ENCODE measurements at regions not wholly inside any gene's neighbourhood (a gene's known extent, or its start where the extent isn't known, plus 50 kb on each side); places are given as distances from the start of the nearest gene placed in this dataset.

GRCh38 chr20:11438412-11438811 is 479.3 kb upstream of the BTBD3 start:
- no peak overlapping the region for H3K4me3 ChIP-seq (ENCODE audit: low read depth, low read length)
- H3K27me3 ChIP-seq (ENCODE audit: control insufficient read depth, insufficient read depth, low read length), result no peaks in the 10 kb centered on the region
- no peak for TF ChIP-seq CTCF (IDR thresholded peaks at IDR 0.05; ENCODE audit: insufficient read depth, low read length, poor library complexity, severe bottlenecking)
- no peak for DNase-seq (ENCODE audit: low read depth)
- H3K36me3 ChIP-seq (ENCODE audit: control insufficient read depth, insufficient read depth, low read length), result no peaks in the 10 kb centered on the region

GRCh38 chr20:11443382-11444119 is 474.1 kb upstream of the BTBD3 start:
- DNase-seq (ENCODE audit: low read depth), result no peak
- no peaks in the 10 kb centered on the region for H3K27me3 ChIP-seq (ENCODE audit: control insufficient read depth, insufficient read depth, low read length)
- no peaks in the 10 kb centered on the region for H3K36me3 ChIP-seq (ENCODE audit: control insufficient read depth, insufficient read depth, low read length)
- no peak for TF ChIP-seq CTCF (IDR thresholded peaks at IDR 0.05; ENCODE audit: insufficient read depth, low read length, poor library complexity, severe bottlenecking)
- H3K4me3 ChIP-seq (ENCODE audit: low read depth, low read length), result no peak overlapping the region

DNA sequence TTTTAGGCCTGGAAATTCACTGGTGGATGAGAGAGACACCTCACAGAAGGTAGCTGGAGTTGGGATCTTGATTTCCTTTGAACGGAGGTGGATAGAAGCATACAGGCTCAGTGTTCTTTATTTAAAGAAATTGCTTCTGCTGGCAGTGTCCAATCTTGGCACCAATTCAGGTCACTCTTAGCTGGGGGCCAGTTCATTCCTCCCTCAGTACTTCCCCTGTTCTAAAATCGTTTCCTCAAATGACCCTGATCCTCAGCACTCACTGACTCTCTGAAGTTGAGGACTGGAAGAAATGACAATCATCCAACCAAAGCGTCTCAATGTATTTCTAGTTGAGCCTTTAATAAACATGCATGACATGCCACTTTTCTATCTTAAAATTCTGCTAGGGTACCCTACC is 472.5 kb upstream of the BTBD3 start:
- DNase-seq (ENCODE audit: low read depth), result no peak
- Histone ChIP-seq H3K27me3 (ENCODE audit: control insufficient read depth, insufficient read depth, low read length) (no peaks in the 10 kb centered on the region), H3K36me3 (ENCODE audit: control insufficient read depth, insufficient read depth, low read length) (no peaks in the 10 kb centered on the region), H3K4me3 (ENCODE audit: low read depth, low read length) (no peak overlapping the region)
- no peak for TF ChIP-seq CTCF (IDR thresholded peaks at IDR 0.05; ENCODE audit: insufficient read depth, low read length, poor library complexity, severe bottlenecking)

- H3K27me3 ChIP-seq (ENCODE audit: control insufficient read depth, insufficient read depth, low read length), result no peaks in the 10 kb centered on the region
- no peaks in the 10 kb centered on the region for H3K36me3 ChIP-seq (ENCODE audit: control insufficient read depth, insufficient read depth, low read length)
- DNase-seq (ENCODE audit: low read depth), result no peak
- no peak for TF ChIP-seq CTCF (IDR thresholded peaks at IDR 0.05; ENCODE audit: insufficient read depth, low read length, poor library complexity, severe bottlenecking)
- H3K4me3 ChIP-seq (ENCODE audit: low read depth, low read length), result no peak overlapping the region
Observed at GRCh38 chr20:11445891-11446290, 471.8 kb upstream of the BTBD3 start.

- no peak for DNase-seq (ENCODE audit: low read depth)
- no peak for TF ChIP-seq CTCF (IDR thresholded peaks at IDR 0.05; ENCODE audit: insufficient read depth, low read length, poor library complexity, severe bottlenecking)
- H3K4me3 ChIP-seq (ENCODE audit: low read depth, low read length), result no peak overlapping the region
- H3K27me3 ChIP-seq (ENCODE audit: control insufficient read depth, insufficient read depth, low read length), result no peaks in the 10 kb centered on the region
- no peaks in the 10 kb centered on the region for H3K36me3 ChIP-seq (ENCODE audit: control insufficient read depth, insufficient read depth, low read length)
Observed at GRCh38 chr20:11447371-11448100, 470.2 kb upstream of the BTBD3 start.
